ENCODE measurements at regions not wholly inside any gene's neighbourhood (a gene's known extent, or its start where the extent isn't known, plus 50 kb on each side); places are given as distances from the start of the nearest gene placed in this dataset.
A peak's percentile ranks its signal among the peaks of the same experiment; 100 is the strongest.

DNA sequence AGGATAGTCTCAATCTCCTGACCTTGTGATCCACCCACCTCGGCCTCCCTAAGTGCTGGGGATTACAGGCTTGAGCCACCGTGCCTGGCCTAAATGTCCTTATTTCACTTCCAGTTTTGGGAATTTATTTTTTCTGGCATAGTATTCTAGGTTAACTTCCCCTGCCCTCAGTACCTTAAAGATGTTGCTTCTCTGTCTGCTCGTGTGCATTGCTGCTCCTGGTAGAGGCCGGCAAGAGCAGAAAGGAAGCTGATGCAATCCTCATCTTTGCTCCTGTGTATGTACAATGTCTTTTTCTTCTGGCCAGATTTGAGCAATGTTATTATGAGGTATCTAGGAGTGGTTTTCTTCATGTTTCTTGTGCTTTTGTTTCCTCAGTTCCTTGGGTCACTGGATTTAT, 152.9 kb upstream of the NBPF11 start (continued):
- TF ChIP-seq MGA (IDR thresholded peaks at IDR 0.05) = 0 out of 2 replicates have a peak, but pooled peaks have one; percentile 14

Measured in K562 (cell line).